GM20000 (cell line): ENCODE measurements at regions not wholly inside any gene's neighbourhood (a gene's known extent, or its start where the extent isn't known, plus 50 kb on each side); places are given as distances from the start of the nearest gene placed in this dataset.

ENCODE experiments used
- DNase-seq: peaks from one replicate; pipeline ENCODE4 v3.0.0; 2012; ENCODE audit warnings: low spot score
- CTCF ChIP-seq: IDR thresholded peaks from 2 replicates; pipeline ENCODE4 v1.5.1; 2012; ENCODE audit warnings: mild to moderate bottlenecking, control low read depth; ENCODE audit errors: extremely low read depth, missing control alignments

GRCh38 chr18:50454387-50454988 is 79.6 kb downstream of the SKA1 start:
- no peak for TF ChIP-seq CTCF
- no peak for DNase-seq

- DNase-seq, result no peak
- TF ChIP-seq CTCF, result no peak
Measured at GRCh38 chr18:50456285-50456684, 81.4 kb downstream of the SKA1 start.

- DNase-seq, result no peak
- no peak for TF ChIP-seq CTCF
Measured at GRCh38 chr18:50457639-50458038, 82.8 kb downstream of the SKA1 start.

GRCh38 chr18:50458366-50458765 is 83.5 kb downstream of the SKA1 start:
- no peak for TF ChIP-seq CTCF
- DNase-seq, result no peak

- no peak for TF ChIP-seq CTCF
- no peak for DNase-seq
Measured at GRCh38 chr18:50458796-50459195, 84.0 kb downstream of the SKA1 start.

GRCh38 chr18:50460062-50460461 is 85.2 kb downstream of the SKA1 start:
- TF ChIP-seq CTCF, result no peak
- no peak for DNase-seq

- no peak for TF ChIP-seq CTCF
Measured at GRCh38 chr18:50460716-50461115, 85.9 kb downstream of the SKA1 start.

More at GRCh38 chr18:50460716-50461115, 85.9 kb downstream of the SKA1 start:
- DNase-seq, result no peak
